AG10803 (cell line): ENCODE measurements at regions not wholly inside any gene's neighbourhood (a gene's known extent, or its start where the extent isn't known, plus 50 kb on each side); places are given as distances from the start of the nearest gene placed in this dataset.

ENCODE experiments used
- DNase-seq: peaks from one replicate; pipeline ENCODE4 v3.0.0; 2010; ENCODE audit warnings: low read depth
- H3K4me3 ChIP-seq: 2 replicates; pipeline ENCODE4 v1.5.1; 2011; ENCODE audit warnings: mild to moderate bottlenecking, low read length, control low read depth
- CTCF ChIP-seq: conservative IDR thresholded peaks from 2 replicates; pipeline ENCODE4 v1.5.1; 2011; ENCODE audit warnings: mild to moderate bottlenecking, low read length, control low read depth, inconsistent platforms

- TF ChIP-seq CTCF: no peak
- no peak for DNase-seq
- H3K4me3 ChIP-seq: no peak overlapping the region
Observed at GRCh38 chr2:457792-458424, 170.0 kb upstream of the ALKAL2 start.

- no peak overlapping the region for H3K4me3 ChIP-seq
- DNase-seq: no peak
- no peak for TF ChIP-seq CTCF
Observed at GRCh38 chr2:457262-457661, 169.4 kb upstream of the ALKAL2 start.

GRCh38 chr2:455913-456312, 168.0 kb upstream of the ALKAL2 start:
- H3K4me3 ChIP-seq: no peak overlapping the region
- no peak for DNase-seq
- no peak for TF ChIP-seq CTCF

GRCh38 chr2:455015-455705, 167.3 kb upstream of the ALKAL2 start:
- H3K4me3 ChIP-seq: no peak overlapping the region
- no peak for TF ChIP-seq CTCF
- no peak for DNase-seq

GRCh38 chr2:453132-453531, 165.2 kb upstream of the ALKAL2 start:
- no peak overlapping the region for H3K4me3 ChIP-seq
- TF ChIP-seq CTCF: no peak
- no peak for DNase-seq

GRCh38 chr2:451495-451894, 163.6 kb upstream of the ALKAL2 start:
- DNase-seq: no peak
- TF ChIP-seq CTCF: no peak
- H3K4me3 ChIP-seq: no peak overlapping the region

GRCh38 chr2:449246-450067, 161.6 kb upstream of the ALKAL2 start:
- TF ChIP-seq CTCF: no peak
- no peak overlapping the region for H3K4me3 ChIP-seq
- DNase-seq: no peak
